GM12878 (cell line): ENCODE measurements at regions not wholly inside any gene's neighbourhood (a gene's known extent, or its start where the extent isn't known, plus 50 kb on each side); places are given as distances from the start of the nearest gene placed in this dataset.

Experiments used
- ATAC-seq: fragments of 200-7000 bp; cut with Tn5 transposase; 3 replicates; pipeline ENCODE4 v1.9.1; 2020; ENCODE audit warnings: mild to moderate bottlenecking, moderate library complexity
- BruUV-seq: library from RNA; stranded (reverse); fragments of 400-500 nt; replicated peaks from 2 replicates; lab custom pipeline; 2021; lab: Mats Ljungman, UMichigan
- CTCF ChIA-PET: fragments of 300-600 bp; sonication (Branson Sonifier 250); formaldehyde crosslinking; extraction: SDS; loops from one replicate; lab custom pipeline; 2021; ENCODE audit warnings: inconsistent platforms; lab: Yijun Ruan, JAX
- POLR2A ChIA-PET: fragments of 350-600 bp; formaldehyde crosslinking; extraction: SDS; loops from one replicate; lab custom pipeline; 2021; ENCODE audit warnings: inconsistent platforms; lab: Charles Lee
- RAD21 ChIA-PET: fragments of 300-600 bp; sonication (Branson Sonifier 250); formaldehyde crosslinking; loops from one replicate; lab custom pipeline; 2023; ENCODE audit warnings: antibody characterized with exemption; ENCODE audit not compliant: unreplicated experiment; lab: Charles Lee
- SMC1A ChIA-PET: fragments of 300-600 bp; sonication (Branson Sonifier 250); formaldehyde crosslinking; loops from one replicate; lab custom pipeline; 2023; ENCODE audit not compliant: unreplicated experiment, uncharacterized antibody; lab: Charles Lee
- DNase-seq: peaks from one replicate; pipeline ENCODE4 v3.0.0-alpha.2; 2011; ENCODE audit warnings: low read depth, low spot score
- FAIRE-seq: peaks from 3 replicates; lab custom pipeline; 2011; peaks lifted over from hg19 to GRCh38; lab: Jason Lieb, UNC
- H2AFZ ChIP-seq: 2 replicates; pipeline ENCODE4 v1.6.0; 2011; ENCODE audit warnings: low read depth, low read length, control low read depth; ENCODE audit not compliant: control insufficient read depth
- H3K27ac ChIP-seq: 2 replicates; pipeline ENCODE4 v1.5.1; 2011; ENCODE audit warnings: control low read depth; ENCODE audit not compliant: control insufficient read depth, insufficient read depth
- H3K27me3 ChIP-seq, 2 experiments: replicated peaks in 1 of 2; 2 replicates each; pipeline versions ENCODE4 v1.6.0 to v1.6.1; 2011; ENCODE audit warnings: low read length in 1 of 2; ENCODE audit not compliant: control insufficient read depth in 2 of 2, insufficient read depth in 2 of 2
- H3K36me3 ChIP-seq, 2 experiments: 2 replicates each; pipeline ENCODE4 v1.5.1; 2011; ENCODE audit warnings: low read length in 1 of 2; ENCODE audit not compliant: control insufficient read depth in 2 of 2, insufficient read depth in 2 of 2
- H3K4me1 ChIP-seq: 2 replicates; pipeline ENCODE4 v1.6.1; 2011; ENCODE audit warnings: mild to moderate bottlenecking, low read length, moderate library complexity, mixed read lengths; ENCODE audit not compliant: control insufficient read depth, insufficient read depth
- H3K4me2 ChIP-seq: 2 replicates; pipeline ENCODE4 v1.6.0; 2011; ENCODE audit warnings: control low read depth; ENCODE audit not compliant: control insufficient read depth, insufficient read depth
- H3K4me3 ChIP-seq: fragments of 200-600 bp; sonication (generic); 2 replicates; pipeline ENCODE4 v1.5.1; 2016
- H3K79me2 ChIP-seq: 2 replicates; pipeline ENCODE4 v1.6.0; 2011; ENCODE audit warnings: low read length; ENCODE audit not compliant: control insufficient read depth, insufficient read depth
- H3K9ac ChIP-seq: 2 replicates; pipeline ENCODE4 v1.8.0; 2011; ENCODE audit warnings: low read length, control low read depth, mixed read lengths; ENCODE audit not compliant: control insufficient read depth, insufficient read depth
- H3K9me3 ChIP-seq: replicated peaks from 3 replicates; pipeline ENCODE4 v1.5.1; 2011; ENCODE audit warnings: mild to moderate bottlenecking, low read length; ENCODE audit not compliant: control insufficient read depth, insufficient read depth
- H4K20me1 ChIP-seq: 2 replicates; pipeline ENCODE4 v1.6.0; 2011; ENCODE audit not compliant: control insufficient read depth, insufficient read depth
- ATF7 ChIP-seq: fragments of 450-650 bp; IDR thresholded peaks from 2 replicates; pipeline ENCODE4 v1.6.1; 2016; ENCODE audit warnings: low read depth, mild to moderate bottlenecking
- BHLHE40 ChIP-seq, 2 experiments: fragments of 450-650 bp in 1 of 2; IDR thresholded peaks; 2 replicates each; pipeline ENCODE4 v1.6.1; 2011 to 2017; ENCODE audit warnings: low read depth in 2 of 2, borderline replicate concordance in 1 of 2, improper control_type of control experiment in 1 of 2, low read length in 1 of 2, mild to moderate bottlenecking in 1 of 2
- CTCF ChIP-seq, 3 experiments: IDR thresholded peaks in 2 of 3; conservative IDR thresholded peaks in 1 of 3; 2 replicates each; pipeline ENCODE4 v1.5.1; 2011; ENCODE audit warnings: low read depth in 3 of 3, low read length in 3 of 3, mild to moderate bottlenecking in 3 of 3, control low read depth in 2 of 3, moderate library complexity in 2 of 3, inconsistent platforms in 1 of 3, mixed read lengths in 1 of 3; ENCODE audit not compliant: control insufficient read depth in 2 of 3, insufficient read depth in 1 of 3; ENCODE audit errors: extremely low read depth in 1 of 3
- RAD21 ChIP-seq: IDR thresholded peaks from 2 replicates; pipeline ENCODE4 v1.6.1; 2011; ENCODE audit warnings: mild to moderate bottlenecking, low read depth, low read length, moderate library complexity; ENCODE audit not compliant: insufficient read depth
- REST ChIP-seq: IDR thresholded peaks from 2 replicates; pipeline ENCODE4 v1.6.1; 2012; ENCODE audit warnings: mild to moderate bottlenecking, low read depth, low read length
- SMC3 ChIP-seq: IDR thresholded peaks from 2 replicates; pipeline ENCODE4 v1.6.1; 2011; ENCODE audit warnings: low read length, improper control_type of control experiment, borderline replicate concordance
- ZNF24 ChIP-seq: fragments of 450-650 bp; IDR thresholded peaks from 2 replicates; pipeline ENCODE4 v1.6.1; 2017; ENCODE audit warnings: antibody characterized with exemption, mild to moderate bottlenecking
- WGBS: methylation state at CpG from one replicate; pipeline ENCODE4 v1.1.6; 2016; ENCODE audit warnings: low lambda C conversion rate; ENCODE audit not compliant: insufficient replicate concordance, insufficient coverage; ENCODE audit errors: missing lambda C conversion rate; 5-methylcytosine and 5-hydroxymethylcytosine counted together
- in situ Hi-C: fragments of 300-500 bp; cut with MboI; formaldehyde crosslinking; loops from 9 replicates; pipeline ENCODE4 v1.14.3; 2018; ENCODE audit warnings: mixed read lengths
- intact Hi-C: fragments of 100-400 bp; cut with micrococcal nuclease; formaldehyde crosslinking; loops from one replicate; pipeline ENCODE4 v1.14.2; 2022; ENCODE audit not compliant: unreplicated experiment

DNA sequence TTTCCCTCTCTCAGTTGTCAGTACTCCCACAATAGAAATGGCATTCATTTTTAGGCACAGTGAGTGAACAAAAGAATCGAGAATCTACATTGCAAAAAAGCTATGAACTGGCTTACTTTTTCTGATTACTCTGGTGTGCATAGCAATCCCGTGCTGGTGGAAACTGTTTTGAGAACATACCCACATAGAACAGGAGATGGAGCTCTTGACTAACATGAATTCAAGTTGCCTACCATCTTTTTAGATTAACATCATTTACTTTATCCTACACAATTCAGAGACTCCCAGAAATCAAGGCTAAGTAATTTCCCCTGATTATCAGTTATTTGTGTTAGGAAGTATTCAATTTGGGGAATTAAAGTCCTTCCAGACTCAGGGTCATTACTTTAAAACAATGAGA lies 326.6 kb downstream of the ARPP21 start:
- H3K27ac ChIP-seq = no peak overlapping the region
- POLR2A ChIA-PET = interaction anchor here (0.6 kb wide), 1 partner anchor 762 kb away, joined by 7 read pairs; no protein-coding TSS in a partner anchor
- intact Hi-C loops = loop anchor here (1.0 to 10.0 kb wide), 3 partner anchors 575 to 899 kb away; no protein-coding TSS in a partner anchor
- RAD21 ChIA-PET = interaction anchor here (1.0 to 1.7 kb wide), 6 partner anchors 575 to 993 kb away, joined by 3 to 6 read pairs (median 4); no protein-coding TSS in a partner anchor
- in situ Hi-C loops = loop anchor here (5.0 kb wide), 1 partner anchor 731 kb away; no protein-coding TSS in a partner anchor
- DNase-seq (no peak), FAIRE-seq (no peak), ATAC-seq (peak; percentile 75)
- H2AFZ ChIP-seq = no peak overlapping the region
- H3K4me2 ChIP-seq = no peak overlapping the region
- no peak overlapping the region for H3K4me3 ChIP-seq
- SMC1A ChIA-PET = interaction anchor here (0.9 to 3.0 kb wide), 8 partner anchors 16 to 902 kb away, joined by 3 to 13 read pairs (median 3); no protein-coding TSS in a partner anchor
- CTCF ChIA-PET = interaction anchor here (0.7 to 2.3 kb wide), 15 partner anchors 10 to 740 kb away, joined by 3 to 22 read pairs (median 4); no protein-coding TSS in a partner anchor
- TF ChIP-seq CTCF (IDR thresholded peaks at IDR 0.05 in 2 of 3, conservative IDR thresholded peaks at IDR 0.05 in 1 of 3; ENCODE audit: control insufficient read depth in 2 of 3, extremely low read depth in 1 of 3, insufficient read depth in 1 of 3, low read depth in 3 of 3, low read length in 3 of 3) = peak; percentile 22 to 59 (median 24); a peak in 4 of 6 replicates
- TF ChIP-seq RAD21 = peak; percentile 63
- no peak for TF ChIP-seq ATF7
- no peak for TF ChIP-seq ZNF24
- peak; percentile 58; the same call in 1 of the 2 replicates for TF ChIP-seq SMC3
- no peak for TF ChIP-seq REST
- TF ChIP-seq BHLHE40 (IDR thresholded peaks at IDR 0.05; ENCODE audit: borderline replicate concordance in 1 of 2, low read depth in 2 of 2, low read length in 1 of 2) = peak in 1 of 2 experiments; percentile 28; a peak in 1 of 4 replicates
- no peak overlapping the region for H3K9ac ChIP-seq
- no peaks in the 10 kb centered on the region for H3K27me3 ChIP-seq
- no peaks in the 10 kb centered on the region for H3K79me2 ChIP-seq
- no peaks in the 10 kb centered on the region for H3K9me3 ChIP-seq
- H3K4me1 ChIP-seq = no peaks in the 10 kb centered on the region
- H4K20me1 ChIP-seq = no peaks in the 10 kb centered on the region
- WGBS = 0% methylated on average over 2 of the region's 2 CpGs
- no TSS peak for BruUV-seq
- no peaks in the 10 kb centered on the region for H3K36me3 ChIP-seq
